K562 (cell line): ENCODE measurements at regions not wholly inside any gene's neighbourhood (a gene's known extent, or its start where the extent isn't known, plus 50 kb on each side); places are given as distances from the start of the nearest gene placed in this dataset.

ENCODE experiments used
- ATAC-seq: fragments of 200-7000 bp; cut with Tn5 transposase; 3 replicates; pipeline ENCODE4 v1.9.1; 2020; ENCODE audit warnings: moderate library complexity
- BruUV-seq: library from RNA; stranded (reverse); fragments of 400-500 nt; replicated peaks from 2 replicates; lab custom pipeline; 2021; lab: Mats Ljungman, UMichigan
- CTCF ChIA-PET: fragments of 300-600 bp; formaldehyde crosslinking; extraction: SDS; loops from one replicate; lab custom pipeline; 2021; ENCODE audit warnings: low intra/inter-chr PET ratio; lab: Yijun Ruan, JAX
- POLR2A ChIA-PET: fragments of 300-600, 350-650 bp; sonication (Branson Sonifier 250); formaldehyde crosslinking; extraction: SDS; loops from one replicate; lab custom pipeline; 2021; ENCODE audit warnings: antibody characterized with exemption, inconsistent platforms; lab: Yijun Ruan, JAX
- DNase-seq, 4 experiments: peaks; one replicate each; pipeline versions ENCODE4 v3.0.0 to v3.0.0-alpha.2; 2011 to 2018; ENCODE audit warnings: low spot score in 3 of 4, mixed read lengths in 3 of 4; ENCODE audit errors: extremely low read depth in 1 of 4
- FAIRE-seq: peaks from 2 replicates; lab custom pipeline; 2011; peaks lifted over from hg19 to GRCh38; lab: Jason Lieb, UNC
- H2AFZ ChIP-seq: 2 replicates; pipeline ENCODE4 v1.6.0; 2011; ENCODE audit warnings: low read depth, low read length, control low read depth, inconsistent platforms
- H3K27ac ChIP-seq: fragments of 200-600 bp; 3 replicates; pipeline ENCODE4 v1.8.0; 2011; ENCODE audit warnings: low read depth, mild to moderate bottlenecking, control low read depth, inconsistent platforms, low read length, moderate library complexity, mixed read lengths; ENCODE audit errors: extremely low read depth
- H3K27me3 ChIP-seq, 2 experiments: fragments of 300-600 bp in 1 of 2; 2 replicates in 1 of 2; 3 replicates in 1 of 2; pipeline versions ENCODE4 v1.6.0 to v1.8.0; 2011; ENCODE audit warnings: inconsistent platforms in 2 of 2, low read length in 2 of 2, mild to moderate bottlenecking in 1 of 2, mixed read lengths in 1 of 2, moderate library complexity in 1 of 2; ENCODE audit not compliant: control insufficient read depth in 2 of 2, insufficient read depth in 2 of 2
- H3K36me3 ChIP-seq: fragments of 300-600 bp; 3 replicates; pipeline ENCODE4 v1.8.0; 2011; ENCODE audit warnings: mild to moderate bottlenecking, low read length, inconsistent platforms; ENCODE audit not compliant: control insufficient read depth, insufficient read depth
- H3K4me1 ChIP-seq, 2 experiments: fragments of 200-600 bp in 1 of 2; replicated peaks in 1 of 2; 2 replicates in 1 of 2; 3 replicates in 1 of 2; pipeline versions ENCODE4 v1.5.1 to v1.8.0; 2011; ENCODE audit warnings: inconsistent platforms in 2 of 2, low read length in 2 of 2, mild to moderate bottlenecking in 1 of 2, mixed read lengths in 1 of 2, moderate library complexity in 1 of 2; ENCODE audit not compliant: control insufficient read depth in 2 of 2, insufficient read depth in 2 of 2
- H3K4me2 ChIP-seq: 2 replicates; pipeline ENCODE4 v1.6.1; 2011; ENCODE audit warnings: low read length, control low read depth, inconsistent platforms, mixed read lengths; ENCODE audit not compliant: insufficient read depth
- H3K4me3 ChIP-seq: fragments of 200-600 bp; sonication (generic), shearing (Covaris generic); 2 replicates; pipeline ENCODE4 v1.5.1; 2016; ENCODE audit warnings: control low read depth, inconsistent platforms
- H3K79me2 ChIP-seq: fragments of 200-600 bp; 3 replicates; pipeline ENCODE4 v1.8.0; 2011; ENCODE audit warnings: low read length, inconsistent platforms; ENCODE audit not compliant: control insufficient read depth, insufficient read depth
- H3K9ac ChIP-seq, 2 experiments: 2 replicates each; pipeline versions ENCODE4 v1.6.0 to v1.6.1; 2011; ENCODE audit warnings: low read depth in 2 of 2, low read length in 2 of 2, control low read depth in 1 of 2, inconsistent platforms in 1 of 2, mild to moderate bottlenecking in 1 of 2, mixed read lengths in 1 of 2; ENCODE audit not compliant: insufficient read depth in 1 of 2
- H3K9me1 ChIP-seq: one replicate; pipeline ENCODE4 v1.6.0; 2011; ENCODE audit warnings: inconsistent platforms, mild to moderate bottlenecking, low read length, moderate library complexity; ENCODE audit not compliant: control insufficient read depth, insufficient read depth
- H3K9me3 ChIP-seq: replicated peaks from 2 replicates; pipeline ENCODE4 v1.5.1; 2011; ENCODE audit warnings: low read depth, low read length, inconsistent platforms; ENCODE audit not compliant: control insufficient read depth, insufficient read depth
- H4K20me1 ChIP-seq: replicated peaks from 2 replicates; pipeline ENCODE4 v1.6.1; 2011; ENCODE audit warnings: low read length, inconsistent platforms, mixed read lengths; ENCODE audit not compliant: control insufficient read depth, insufficient read depth
- FOXK1 ChIP-seq: sonication (generic); formaldehyde crosslinking; IDR thresholded peaks from 2 replicates; pipeline ENCODE4 v1.8.0; 2022; ENCODE audit warnings: missing genetic modification reagents, mild to moderate bottlenecking, borderline replicate concordance
- HNRNPUL1 ChIP-seq: fragments of 200-400 bp; formaldehyde crosslinking; IDR thresholded peaks from 2 replicates; pipeline ENCODE4 v1.6.1; 2017; ENCODE audit warnings: low read length
- KDM5B ChIP-seq: fragments of 200-600 bp; sonication (generic); IDR thresholded peaks from 2 replicates; pipeline ENCODE4 v1.6.1; 2012; ENCODE audit warnings: low read depth, mild to moderate bottlenecking, moderate library complexity, low read length, control low read depth, inconsistent platforms; ENCODE audit not compliant: insufficient replicate concordance
- PHTF2 ChIP-seq: fragments of 250-450 bp; sonication (Bioruptor Pico); IDR thresholded peaks from 2 replicates; pipeline ENCODE4 v1.5.0; 2021; ENCODE audit warnings: mild to moderate bottlenecking
- PTRF ChIP-seq: fragments of 450-650 bp; IDR thresholded peaks from 2 replicates; pipeline ENCODE4 v1.6.1; 2016; ENCODE audit warnings: mild to moderate bottlenecking, missing genetic modification characterization, missing compliant biosample characterization
- ZBED1 ChIP-seq: IDR thresholded peaks from 2 replicates; pipeline ENCODE4 v1.6.1; 2014
- ZBTB34 ChIP-seq: fragments of 250-450 bp; sonication (Bioruptor Pico); IDR thresholded peaks from 2 replicates; pipeline ENCODE4 v1.8.0; 2021; ENCODE audit warnings: mild to moderate bottlenecking, moderate library complexity
- ZKSCAN1 ChIP-seq: fragments of 150-350 bp; IDR thresholded peaks from 2 replicates; pipeline ENCODE4 v1.6.1; 2016; ENCODE audit warnings: low read depth, low read length
- ZKSCAN8 ChIP-seq: fragments of 200-800 bp; sonication (Bioruptor generic); IDR thresholded peaks from 2 replicates; pipeline ENCODE4 v1.6.1; 2016; ENCODE audit warnings: missing genetic modification characterization, missing compliant biosample characterization
- ZNF316 ChIP-seq: fragments of 450-650 bp; IDR thresholded peaks from 2 replicates; pipeline ENCODE4 v1.6.1; 2016
- WGBS: fragments of 100-300 bp; shearing (Covaris generic); methylation state at CpG from one replicate; pipeline ENCODE4 v1.1.6; 2016; ENCODE audit warnings: low coverage, mixed read lengths; ENCODE audit not compliant: insufficient coverage; ENCODE audit errors: missing lambda C conversion rate; 5-methylcytosine and 5-hydroxymethylcytosine counted together
- in situ Hi-C: fragments of 300-500 bp; cut with MboI; formaldehyde crosslinking; loops from 4 replicates; pipeline ENCODE4 v1.15.0; 2018; ENCODE audit warnings: inconsistent platforms, mixed read lengths
- intact Hi-C: fragments of 100-400 bp; cut with micrococcal nuclease; formaldehyde crosslinking; loops from 2 replicates; pipeline ENCODE4 v1.14.2; 2022
- TF ChIP-seq, protein P1 (sequence below): sonication (generic); formaldehyde crosslinking; IDR thresholded peaks from 2 replicates; pipeline ENCODE4 v1.8.0; 2022; ENCODE audit warnings: mild to moderate bottlenecking, missing genetic modification reagents
- TF ChIP-seq, protein P2 (sequence below): sonication (generic); formaldehyde crosslinking; IDR thresholded peaks from 2 replicates; pipeline ENCODE4 v1.8.0; 2022; ENCODE audit warnings: missing genetic modification reagents, mild to moderate bottlenecking, moderate library complexity, borderline replicate concordance
- TF ChIP-seq, protein P3 (sequence below): fragments of 450-650 bp; formaldehyde crosslinking; IDR thresholded peaks from 2 replicates; pipeline ENCODE4 v1.4.0; 2020; ENCODE audit warnings: mild to moderate bottlenecking, moderate library complexity
- TF ChIP-seq, protein P4 (sequence below): fragments of 450-650 bp; IDR thresholded peaks from 2 replicates; pipeline ENCODE4 v1.7.1; 2018; ENCODE audit warnings: mild to moderate bottlenecking, low read depth; ENCODE audit not compliant: partially characterized antibody

DNA sequence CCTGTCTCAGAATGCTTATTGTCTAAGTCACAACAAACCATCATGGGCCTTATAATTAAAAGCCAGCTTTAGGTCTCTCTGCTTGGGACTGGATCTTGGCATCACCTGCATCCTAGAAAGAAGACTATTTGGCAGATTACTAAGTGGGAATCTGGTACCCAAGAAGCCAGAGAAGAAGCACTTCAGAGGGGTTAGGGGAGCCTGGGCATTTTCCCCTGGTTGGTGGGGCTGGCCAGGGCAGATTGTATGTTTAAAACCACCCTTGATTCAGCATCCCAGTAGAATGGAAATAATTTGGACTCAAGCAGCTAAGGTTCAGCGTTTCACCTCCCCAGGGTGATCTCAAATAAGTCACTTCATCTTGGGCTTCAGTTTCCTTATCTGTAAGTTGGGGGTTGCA is 193.7 kb downstream of the MIAT start:
- H3K9ac ChIP-seq, result no peak overlapping the region
- ATAC-seq (no peak), FAIRE-seq (no peak), DNase-seq (no peak)
- H3K79me2 ChIP-seq, result no peaks in the 10 kb centered on the region
- no peaks in the 10 kb centered on the region for H3K9me1 ChIP-seq
- WGBS, result 0% methylated on average over 1 of the region's 1 CpG
- intact Hi-C loops, result no loop called here
- ChIA-PET CTCF (no interaction called here), POLR2A (no interaction called here)
- H3K4me2 ChIP-seq, result no peak overlapping the region
- BruUV-seq, result no TSS peak
- no peaks in the 10 kb centered on the region for H3K36me3 ChIP-seq
- in situ Hi-C loops, result no loop called here
- H3K27ac ChIP-seq, result no peak overlapping the region
- no peaks in the 10 kb centered on the region for H3K9me3 ChIP-seq
- H3K27me3 ChIP-seq, result no peaks in the 10 kb centered on the region
- no peaks in the 10 kb centered on the region for H4K20me1 ChIP-seq
- H3K4me3 ChIP-seq, result no peak overlapping the region
- H3K4me1 ChIP-seq, result no peaks in the 10 kb centered on the region
- no peak overlapping the region for H2AFZ ChIP-seq
- TF ChIP-seq ZBTB34 (CRISPR knock-in tag) (no peak), PHTF2 (CRISPR knock-in tag) (no peak), ZKSCAN8 (CRISPR knock-in tag) (no peak), KDM5B (no peak), ZNF316 (no peak), FOXK1 (CRISPR knock-in tag) (no peak), HNRNPUL1 (no peak), PTRF (tag) (no peak), ZBED1 (no peak), ZKSCAN1 (no peak)
- TF ChIP-seq, protein P1, sequence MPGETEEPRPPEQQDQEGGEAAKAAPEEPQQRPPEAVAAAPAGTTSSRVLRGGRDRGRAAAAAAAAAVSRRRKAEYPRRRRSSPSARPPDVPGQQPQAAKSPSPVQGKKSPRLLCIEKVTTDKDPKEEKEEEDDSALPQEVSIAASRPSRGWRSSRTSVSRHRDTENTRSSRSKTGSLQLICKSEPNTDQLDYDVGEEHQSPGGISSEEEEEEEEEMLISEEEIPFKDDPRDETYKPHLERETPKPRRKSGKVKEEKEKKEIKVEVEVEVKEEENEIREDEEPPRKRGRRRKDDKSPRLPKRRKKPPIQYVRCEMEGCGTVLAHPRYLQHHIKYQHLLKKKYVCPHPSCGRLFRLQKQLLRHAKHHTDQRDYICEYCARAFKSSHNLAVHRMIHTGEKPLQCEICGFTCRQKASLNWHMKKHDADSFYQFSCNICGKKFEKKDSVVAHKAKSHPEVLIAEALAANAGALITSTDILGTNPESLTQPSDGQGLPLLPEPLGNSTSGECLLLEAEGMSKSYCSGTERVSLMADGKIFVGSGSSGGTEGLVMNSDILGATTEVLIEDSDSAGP, result no peak
- TF ChIP-seq, protein P2, sequence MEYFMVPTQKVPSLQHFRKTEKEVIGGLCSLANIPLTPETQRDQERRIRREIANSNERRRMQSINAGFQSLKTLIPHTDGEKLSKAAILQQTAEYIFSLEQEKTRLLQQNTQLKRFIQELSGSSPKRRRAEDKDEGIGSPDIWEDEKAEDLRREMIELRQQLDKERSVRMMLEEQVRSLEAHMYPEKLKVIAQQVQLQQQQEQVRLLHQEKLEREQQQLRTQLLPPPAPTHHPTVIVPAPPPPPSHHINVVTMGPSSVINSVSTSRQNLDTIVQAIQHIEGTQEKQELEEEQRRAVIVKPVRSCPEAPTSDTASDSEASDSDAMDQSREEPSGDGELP, result no peak
- TF ChIP-seq, protein P3, sequence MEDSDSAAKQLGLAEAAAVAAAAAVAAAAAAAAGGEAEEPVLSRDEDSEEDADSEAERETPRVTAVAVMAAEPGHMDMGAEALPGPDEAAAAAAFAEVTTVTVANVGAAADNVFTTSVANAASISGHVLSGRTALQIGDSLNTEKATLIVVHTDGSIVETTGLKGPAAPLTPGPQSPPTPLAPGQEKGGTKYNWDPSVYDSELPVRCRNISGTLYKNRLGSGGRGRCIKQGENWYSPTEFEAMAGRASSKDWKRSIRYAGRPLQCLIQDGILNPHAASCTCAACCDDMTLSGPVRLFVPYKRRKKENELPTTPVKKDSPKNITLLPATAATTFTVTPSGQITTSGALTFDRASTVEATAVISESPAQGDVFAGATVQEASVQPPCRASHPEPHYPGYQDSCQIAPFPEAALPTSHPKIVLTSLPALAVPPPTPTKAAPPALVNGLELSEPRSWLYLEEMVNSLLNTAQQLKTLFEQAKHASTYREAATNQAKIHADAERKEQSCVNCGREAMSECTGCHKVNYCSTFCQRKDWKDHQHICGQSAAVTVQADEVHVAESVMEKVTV (CRISPR knock-in tag), result no peak
- TF ChIP-seq, protein P4, sequence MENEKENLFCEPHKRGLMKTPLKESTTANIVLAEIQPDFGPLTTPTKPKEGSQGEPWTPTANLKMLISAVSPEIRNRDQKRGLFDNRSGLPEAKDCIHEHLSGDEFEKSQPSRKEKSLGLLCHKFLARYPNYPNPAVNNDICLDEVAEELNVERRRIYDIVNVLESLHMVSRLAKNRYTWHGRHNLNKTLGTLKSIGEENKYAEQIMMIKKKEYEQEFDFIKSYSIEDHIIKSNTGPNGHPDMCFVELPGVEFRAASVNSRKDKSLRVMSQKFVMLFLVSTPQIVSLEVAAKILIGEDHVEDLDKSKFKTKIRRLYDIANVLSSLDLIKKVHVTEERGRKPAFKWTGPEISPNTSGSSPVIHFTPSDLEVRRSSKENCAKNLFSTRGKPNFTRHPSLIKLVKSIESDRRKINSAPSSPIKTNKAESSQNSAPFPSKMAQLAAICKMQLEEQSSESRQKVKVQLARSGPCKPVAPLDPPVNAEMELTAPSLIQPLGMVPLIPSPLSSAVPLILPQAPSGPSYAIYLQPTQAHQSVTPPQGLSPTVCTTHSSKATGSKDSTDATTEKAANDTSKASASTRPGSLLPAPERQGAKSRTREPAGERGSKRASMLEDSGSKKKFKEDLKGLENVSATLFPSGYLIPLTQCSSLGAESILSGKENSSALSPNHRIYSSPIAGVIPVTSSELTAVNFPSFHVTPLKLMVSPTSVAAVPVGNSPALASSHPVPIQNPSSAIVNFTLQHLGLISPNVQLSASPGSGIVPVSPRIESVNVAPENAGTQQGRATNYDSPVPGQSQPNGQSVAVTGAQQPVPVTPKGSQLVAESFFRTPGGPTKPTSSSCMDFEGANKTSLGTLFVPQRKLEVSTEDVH, result no peak
